Esophagus squamous epithelium (tissue), 4 donors: ENCODE measurements at regions not wholly inside any gene's neighbourhood (a gene's known extent, or its start where the extent isn't known, plus 50 kb on each side); places are given as distances from the start of the nearest gene placed in this dataset.

ENCODE experiments used
- CTCF ChIP-seq, 6 experiments: fragments of 450-650 bp in 4 of 6; fragments of 200-600 bp in 2 of 6; sonication (generic) in 2 of 6; IDR thresholded peaks; one replicate each; pipeline ENCODE4 v1.5.1; 2016 to 2019; ENCODE audit warnings: antibody characterized with exemption in 6 of 6, mild to moderate bottlenecking in 4 of 6, moderate library complexity in 4 of 6
- POLR2A ChIP-seq, 4 donors: fragments of 450-650 bp; IDR thresholded peaks; one replicate each; pipeline ENCODE4 v1.6.1; 2017; ENCODE audit warnings: antibody characterized with exemption in 4 of 4, mild to moderate bottlenecking in 4 of 4, moderate library complexity in 3 of 4

- TF ChIP-seq CTCF (IDR thresholded peaks at IDR 0.05) (no peak), POLR2A (IDR thresholded peaks at IDR 0.05) (no peak)
Observed at GRCh38 chr5:104456122-104456521, 893.5 kb upstream of the NUDT12 start.
